Trophoblast cell (in vitro differentiated cells and primary cell): ENCODE measurements at regions not wholly inside any gene's neighbourhood (a gene's known extent, or its start where the extent isn't known, plus 50 kb on each side); places are given as distances from the start of the nearest gene placed in this dataset.

ENCODE experiments used
- DNase-seq, 2 donors: peaks; one replicate each; pipeline ENCODE4 v3.0.0-alpha.2; 2016
- H2AFZ ChIP-seq: 2 replicates; pipeline ENCODE4 v1.6.1; 2013; ENCODE audit warnings: low read length, moderate library complexity, mild to moderate bottlenecking; ENCODE audit not compliant: insufficient read depth, poor library complexity
- H2AK5ac ChIP-seq: 2 replicates; pipeline ENCODE4 v1.6.1; 2013; ENCODE audit warnings: mild to moderate bottlenecking, low read length
- H2BK120ac ChIP-seq: 2 replicates; pipeline ENCODE4 v1.6.1; 2013; ENCODE audit warnings: low read length, mild to moderate bottlenecking, moderate library complexity; ENCODE audit not compliant: insufficient read depth, poor library complexity
- H2BK12ac ChIP-seq: 2 replicates; pipeline ENCODE4 v1.6.1; 2013; ENCODE audit warnings: mild to moderate bottlenecking, low read length, moderate library complexity
- H2BK5ac ChIP-seq: 2 replicates; pipeline ENCODE4 v1.6.1; 2013; ENCODE audit warnings: low read length, low read depth, moderate library complexity, mild to moderate bottlenecking; ENCODE audit not compliant: poor library complexity
- H3K14ac ChIP-seq: 2 replicates; pipeline ENCODE4 v1.6.1; 2013; ENCODE audit warnings: mild to moderate bottlenecking, low read length
- H3K18ac ChIP-seq: 2 replicates; pipeline ENCODE4 v1.6.1; 2013; ENCODE audit warnings: mild to moderate bottlenecking, low read length
- H3K23ac ChIP-seq: 2 replicates; pipeline ENCODE4 v1.6.1; 2013; ENCODE audit warnings: low read length
- H3K27ac ChIP-seq: 2 replicates; pipeline ENCODE4 v1.5.1; 2013; ENCODE audit warnings: low read depth, mild to moderate bottlenecking, inconsistent platforms, low read length, moderate library complexity
- H3K27me3 ChIP-seq: 2 replicates; pipeline ENCODE4 v1.6.1; 2013; ENCODE audit warnings: inconsistent platforms, mild to moderate bottlenecking, low read length, moderate library complexity; ENCODE audit not compliant: insufficient read depth
- H3K36me3 ChIP-seq, 2 experiments: 1 replicate in 1 of 2; 2 replicates in 1 of 2; pipeline ENCODE4 v1.6.1; 2013; ENCODE audit warnings: low read length in 2 of 2, mild to moderate bottlenecking in 2 of 2, moderate library complexity in 1 of 2; ENCODE audit not compliant: insufficient read depth in 2 of 2, control insufficient read depth in 1 of 2
- H3K4ac ChIP-seq: 2 replicates; pipeline ENCODE4 v1.6.1; 2013; ENCODE audit warnings: low read depth, mild to moderate bottlenecking, low read length, moderate library complexity
- H3K4me1 ChIP-seq, 2 experiments: 1 replicate in 1 of 2; 2 replicates in 1 of 2; pipeline ENCODE4 v1.6.1; 2013; ENCODE audit warnings: low read length in 2 of 2, mild to moderate bottlenecking in 2 of 2, moderate library complexity in 1 of 2; ENCODE audit not compliant: insufficient read depth in 2 of 2, control insufficient read depth in 1 of 2
- H3K4me2 ChIP-seq: 2 replicates; pipeline ENCODE4 v1.6.1; 2013; ENCODE audit warnings: inconsistent platforms, mild to moderate bottlenecking, low read length, moderate library complexity
- H3K4me3 ChIP-seq: 2 replicates; pipeline ENCODE4 v1.5.1; 2013; ENCODE audit warnings: mild to moderate bottlenecking, low read depth, low read length, inconsistent platforms
- H3K79me1 ChIP-seq: one replicate; pipeline ENCODE4 v1.6.1; 2013; ENCODE audit warnings: low read length
- H3K79me2 ChIP-seq: 2 replicates; pipeline ENCODE4 v1.6.1; 2013; ENCODE audit warnings: low read length, mild to moderate bottlenecking; ENCODE audit not compliant: control insufficient read depth, insufficient read depth, poor library complexity
- H3K9ac ChIP-seq: 2 replicates; pipeline ENCODE4 v1.6.1; 2013; ENCODE audit warnings: mild to moderate bottlenecking, low read length
- H3K9me3 ChIP-seq: 2 replicates; pipeline ENCODE4 v1.6.1; 2013; ENCODE audit warnings: low read depth, mild to moderate bottlenecking, control low read depth, inconsistent platforms, low read length; ENCODE audit not compliant: insufficient read depth
- H4K12ac ChIP-seq: 2 replicates; pipeline ENCODE4 v1.6.1; 2013; ENCODE audit warnings: low read depth, mild to moderate bottlenecking, low read length, moderate library complexity
- H4K8ac ChIP-seq: 2 replicates; pipeline ENCODE4 v1.6.1; 2013; ENCODE audit warnings: low read depth, mild to moderate bottlenecking, low read length, moderate library complexity
- H4K91ac ChIP-seq: one replicate; pipeline ENCODE4 v1.6.1; 2013; ENCODE audit warnings: low read depth, mild to moderate bottlenecking, low read length, moderate library complexity
- WGBS: extraction: QIAGEN DNeasy Blood & Tissue Kit; methylation state at CpG from one replicate; pipeline ENCODE4 v1.1.7; 2013; ENCODE audit warnings: missing lambda C conversion rate; ENCODE audit not compliant: insufficient read length, insufficient coverage; ENCODE audit errors: extremely low coverage; 5-methylcytosine and 5-hydroxymethylcytosine counted together

GRCh38 chr13:106263801-106264200 lies 271.7 kb downstream of the EFNB2 start:
- Histone ChIP-seq H3K27me3 (no peaks in the 10 kb centered on the region), H3K23ac (no peak overlapping the region)

GRCh38 chr13:106262886-106263285 lies 272.6 kb downstream of the EFNB2 start:
- Histone ChIP-seq H3K4me1 (no peaks in the 10 kb centered on the region), H3K36me3 (peaks cover 3 to 5% of the 10 kb centered on the region in 2 experiments), H3K27ac (no peak overlapping the region), H3K18ac (no peak overlapping the region), H2BK120ac (no peak overlapping the region), H3K4me3 (no peak overlapping the region), H4K12ac (no peak overlapping the region), H3K4me2 (no peak overlapping the region), H3K27me3 (no peaks in the 10 kb centered on the region), H3K23ac (no peak overlapping the region), H2AK5ac (no peak overlapping the region), H3K79me2 (no peaks in the 10 kb centered on the region), H2BK5ac (no peak overlapping the region), H3K9ac (no peak overlapping the region), H3K4ac (no peak overlapping the region), H3K9me3 (peaks cover 11% of the 10 kb centered on the region), H4K8ac (no peak overlapping the region), H3K79me1 (no peaks in the 10 kb centered on the region), H2AFZ (no peak overlapping the region), H4K91ac (no peak overlapping the region), H3K14ac (no peak overlapping the region), H2BK12ac (no peak overlapping the region)
- no CpG with 5 or more reads among the region's 8 CpGs for WGBS
- DNase-seq = peak; percentile 59 to 83

More at GRCh38 chr13:106263801-106264200, 271.7 kb downstream of the EFNB2 start:
- Histone ChIP-seq H3K36me3 (peaks cover 3 to 5% of the 10 kb centered on the region in 2 experiments), H3K79me2 (no peaks in the 10 kb centered on the region), H3K9me3 (peaks cover 11% of the 10 kb centered on the region), H3K4ac (no peak overlapping the region), H3K4me2 (no peak overlapping the region), H4K12ac (no peak overlapping the region), H2AFZ (no peak overlapping the region), H3K79me1 (no peaks in the 10 kb centered on the region), H2BK120ac (no peak overlapping the region), H4K8ac (no peak overlapping the region), H2BK5ac (no peak overlapping the region), H3K4me3 (no peak overlapping the region), H3K9ac (no peak overlapping the region), H2BK12ac (no peak overlapping the region), H4K91ac (no peak overlapping the region), H2AK5ac (no peak overlapping the region), H3K14ac (no peak overlapping the region), H3K18ac (no peak overlapping the region), H3K27ac (no peak overlapping the region), H3K4me1 (no peaks in the 10 kb centered on the region)
- DNase-seq = no peak
- no CpG with 5 or more reads among the region's 4 CpGs for WGBS

GRCh38 chr13:106261450-106261849 lies 274.0 kb downstream of the EFNB2 start:
- peaks cover 11% of the 10 kb centered on the region for H3K9me3 ChIP-seq
- H3K18ac ChIP-seq = no peak overlapping the region
- no peak overlapping the region for H4K12ac ChIP-seq
- H3K27ac ChIP-seq = no peak overlapping the region
- no peaks in the 10 kb centered on the region for H3K4me1 ChIP-seq
- H4K91ac ChIP-seq = no peak overlapping the region
- peak; percentile 13 to 59 for DNase-seq
- no peak overlapping the region for H2BK120ac ChIP-seq
- no peak overlapping the region for H3K4ac ChIP-seq
- H2AFZ ChIP-seq = no peak overlapping the region
- H2BK5ac ChIP-seq = no peak overlapping the region
- no peak overlapping the region for H3K4me3 ChIP-seq
- H3K36me3 ChIP-seq = peaks cover 3 to 5% of the 10 kb centered on the region in 2 experiments
- no peak overlapping the region for H3K4me2 ChIP-seq
- no peak overlapping the region for H3K14ac ChIP-seq
- H3K23ac ChIP-seq = no peak overlapping the region
- no peaks in the 10 kb centered on the region for H3K79me1 ChIP-seq
- 100% methylated on average over 1 of the region's 7 CpGs for WGBS
- no peaks in the 10 kb centered on the region for H3K27me3 ChIP-seq
- no peaks in the 10 kb centered on the region for H3K79me2 ChIP-seq
- H3K9ac ChIP-seq = no peak overlapping the region
- no peak overlapping the region for H4K8ac ChIP-seq
- no peak overlapping the region for H2AK5ac ChIP-seq
- no peak overlapping the region for H2BK12ac ChIP-seq

GRCh38 chr13:106260352-106260751 lies 275.1 kb downstream of the EFNB2 start:
- Histone ChIP-seq H2AK5ac (no peak overlapping the region), H3K4me2 (no peak overlapping the region), H4K12ac (no peak overlapping the region), H3K14ac (no peak overlapping the region), H3K23ac (no peak overlapping the region), H3K27me3 (no peaks in the 10 kb centered on the region), H3K79me1 (no peaks in the 10 kb centered on the region), H4K8ac (no peak overlapping the region), H2BK5ac (no peak overlapping the region), H2BK12ac (no peak overlapping the region), H4K91ac (no peak overlapping the region), H3K79me2 (no peaks in the 10 kb centered on the region), H3K27ac (no peak overlapping the region), H2AFZ (no peak overlapping the region), H2BK120ac (no peak overlapping the region), H3K4ac (no peak overlapping the region), H3K9ac (no peak overlapping the region), H3K36me3 (peaks cover 3 to 5% of the 10 kb centered on the region in 2 experiments), H3K4me3 (no peak overlapping the region), H3K18ac (no peak overlapping the region), H3K4me1 (no peaks in the 10 kb centered on the region), H3K9me3 (peaks cover 11% of the 10 kb centered on the region)
- no peak for DNase-seq
- WGBS = no CpG with 5 or more reads among the region's 20 CpGs
